Fibroblast of skin of scalp (primary cell): ENCODE measurements at regions not wholly inside any gene's neighbourhood (a gene's known extent, or its start where the extent isn't known, plus 50 kb on each side); places are given as distances from the start of the nearest gene placed in this dataset.
"Not testable (repeated sequence)": the region's sequence is repeated elsewhere in the genome, so short reads cannot be mapped to it uniquely, and the experiment has no call there.

Source experiments
- DNase-seq: peaks from one replicate; pipeline ENCODE4 v3.0.0-alpha.2; 2013

- no peak for DNase-seq
Measured at GRCh38 chr4:26181616-26182015, 139.2 kb upstream of the RBPJ start.

GRCh38 chr4:26183017-26183416 lies 137.8 kb upstream of the RBPJ start:
- DNase-seq = no peak

- DNase-seq = no peak
Measured at GRCh38 chr4:26185436-26185835, 135.4 kb upstream of the RBPJ start.

- DNase-seq = no peak
Measured at GRCh38 chr4:26191353-26191752, 129.5 kb upstream of the RBPJ start.

- DNase-seq = no peak
Measured at GRCh38 chr4:26192899-26193869, 127.6 kb upstream of the RBPJ start.

- DNase-seq = no peak
Measured at GRCh38 chr4:26194764-26195163, 126.0 kb upstream of the RBPJ start.

- DNase-seq = no peak
Measured at GRCh38 chr4:26196567-26196966, 124.2 kb upstream of the RBPJ start.

- peak; percentile 70 for DNase-seq
Measured at GRCh38 chr4:26197018-26197779, 123.6 kb upstream of the RBPJ start.

- not testable (repeated sequence) for DNase-seq
Measured at GRCh38 chr4:26198931-26199330, 121.9 kb upstream of the RBPJ start.

GRCh38 chr4:26199596-26199995 lies 121.2 kb upstream of the RBPJ start:
- DNase-seq = no peak

- peak; percentile 73 for DNase-seq
Measured at GRCh38 chr4:26201120-26201519, 119.7 kb upstream of the RBPJ start.

GRCh38 chr4:26204249-26204825 lies 116.5 kb upstream of the RBPJ start:
- no peak for DNase-seq

- no peak for DNase-seq
Measured at GRCh38 chr4:26204911-26205370, 115.9 kb upstream of the RBPJ start.

- peak; percentile 90 for DNase-seq
Measured at GRCh38 chr4:26206339-26206738, 114.5 kb upstream of the RBPJ start.

GRCh38 chr4:26206999-26207398 lies 113.8 kb upstream of the RBPJ start:
- no peak for DNase-seq

- DNase-seq = no peak
Measured at GRCh38 chr4:26207631-26208030, 113.2 kb upstream of the RBPJ start.

GRCh38 chr4:26208237-26208994 lies 112.4 kb upstream of the RBPJ start:
- no peak for DNase-seq

GRCh38 chr4:26209378-26209777 lies 111.4 kb upstream of the RBPJ start:
- DNase-seq = not testable (repeated sequence)

- no peak for DNase-seq
Measured at GRCh38 chr4:26212528-26212927, 108.3 kb upstream of the RBPJ start.

- no peak for DNase-seq
Measured at GRCh38 chr4:26213317-26213716, 107.5 kb upstream of the RBPJ start.

GRCh38 chr4:26214994-26215393 lies 105.8 kb upstream of the RBPJ start:
- DNase-seq = no peak

GRCh38 chr4:26215725-26216124 lies 105.1 kb upstream of the RBPJ start:
- DNase-seq = no peak
